ENCODE measurements at regions not wholly inside any gene's neighbourhood (a gene's known extent, or its start where the extent isn't known, plus 50 kb on each side); places are given as distances from the start of the nearest gene placed in this dataset.

DNA sequence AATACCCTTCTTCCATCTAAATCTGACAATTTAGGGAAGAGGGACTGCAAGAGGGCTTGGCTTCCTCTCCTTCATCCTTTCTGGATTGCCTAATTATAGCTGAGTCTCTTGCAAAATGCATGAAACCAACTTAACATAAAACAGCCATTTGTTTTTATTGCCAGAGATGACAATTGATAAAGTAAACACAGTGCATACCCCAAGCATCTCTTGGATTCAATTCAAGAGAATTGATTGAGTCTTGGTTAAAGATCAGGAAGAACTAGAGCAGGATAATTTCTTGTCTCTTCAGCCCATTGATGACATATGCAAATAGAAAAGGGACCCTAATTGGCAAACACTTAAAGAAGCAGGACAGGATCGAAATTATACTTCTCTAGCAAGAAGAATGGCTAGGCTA, 617.1 kb upstream of the PTBP2 start:
- WGBS (ENCODE audit: insufficient coverage): 55% methylated on average over 1 of the region's 1 CpG
- DNase-seq: no peak

DNA sequence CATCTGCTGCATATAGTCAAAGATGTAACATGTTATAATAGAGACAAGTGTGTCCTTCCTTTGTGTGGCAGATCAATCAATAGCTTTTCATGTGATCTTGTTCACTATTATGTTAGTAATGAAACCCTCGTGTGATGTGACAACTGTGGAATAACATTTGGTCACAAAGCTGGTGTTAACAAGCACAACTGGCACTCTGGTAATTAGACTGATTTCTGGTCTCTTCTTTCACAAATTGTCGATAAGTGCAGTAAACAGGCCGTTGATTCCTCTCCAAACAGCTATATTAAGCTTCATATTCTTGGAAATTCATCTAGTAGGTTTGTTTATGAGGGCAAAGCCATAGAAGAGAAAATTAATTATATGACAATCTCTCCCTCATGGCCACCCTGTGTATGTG, 616.7 kb upstream of the PTBP2 start:
- Mint-ChIP-seq H3K4me3 (no peak overlapping the region), H3K4me1 (no peaks in the 10 kb centered on the region), H3K9me3 (peaks cover 13 to 26% of the 10 kb centered on the region in 2 donors), H3K36me3 (no peaks in the 10 kb centered on the region), H3K27ac (no peak overlapping the region), H3K27me3 (ENCODE audit: low read depth in 2 of 2) (no peaks in the 10 kb centered on the region)
- ATAC-seq (no peak), DNase-seq (no peak)
- H3K27me3 ChIP-seq (ENCODE audit: control insufficient read depth, insufficient read depth, low read length): no peaks in the 10 kb centered on the region
- H3K36me3 ChIP-seq (ENCODE audit: control insufficient read depth, insufficient read depth, low read length): no peaks in the 10 kb centered on the region
- no peak overlapping the region for H3K4me3 ChIP-seq (ENCODE audit: low read length)
- TF ChIP-seq, protein P1, sequence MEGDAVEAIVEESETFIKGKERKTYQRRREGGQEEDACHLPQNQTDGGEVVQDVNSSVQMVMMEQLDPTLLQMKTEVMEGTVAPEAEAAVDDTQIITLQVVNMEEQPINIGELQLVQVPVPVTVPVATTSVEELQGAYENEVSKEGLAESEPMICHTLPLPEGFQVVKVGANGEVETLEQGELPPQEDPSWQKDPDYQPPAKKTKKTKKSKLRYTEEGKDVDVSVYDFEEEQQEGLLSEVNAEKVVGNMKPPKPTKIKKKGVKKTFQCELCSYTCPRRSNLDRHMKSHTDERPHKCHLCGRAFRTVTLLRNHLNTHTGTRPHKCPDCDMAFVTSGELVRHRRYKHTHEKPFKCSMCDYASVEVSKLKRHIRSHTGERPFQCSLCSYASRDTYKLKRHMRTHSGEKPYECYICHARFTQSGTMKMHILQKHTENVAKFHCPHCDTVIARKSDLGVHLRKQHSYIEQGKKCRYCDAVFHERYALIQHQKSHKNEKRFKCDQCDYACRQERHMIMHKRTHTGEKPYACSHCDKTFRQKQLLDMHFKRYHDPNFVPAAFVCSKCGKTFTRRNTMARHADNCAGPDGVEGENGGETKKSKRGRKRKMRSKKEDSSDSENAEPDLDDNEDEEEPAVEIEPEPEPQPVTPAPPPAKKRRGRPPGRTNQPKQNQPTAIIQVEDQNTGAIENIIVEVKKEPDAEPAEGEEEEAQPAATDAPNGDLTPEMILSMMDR (IDR thresholded peaks at IDR 0.05): no peak
- WGBS (ENCODE audit: insufficient coverage): 50% methylated on average over 3 of the region's 3 CpGs
- intact Hi-C loops (cut with micrococcal nuclease): no loop called here
- H3K9me3 ChIP-seq (ENCODE audit: control insufficient read depth, insufficient read depth, low read length): no peaks in the 10 kb centered on the region
- H3K4me1 ChIP-seq (ENCODE audit: control insufficient read depth, insufficient read depth, low read length): no peaks in the 10 kb centered on the region
- H3K27ac ChIP-seq (ENCODE audit: low read length): no peak overlapping the region

More for the DNA sequence above, 617.1 kb upstream of the PTBP2 start:
- Histone ChIP-seq H3K27ac (ENCODE audit: low read length) (no peak overlapping the region), H3K4me1 (ENCODE audit: control insufficient read depth, insufficient read depth, low read length) (no peaks in the 10 kb centered on the region), H3K27me3 (ENCODE audit: control insufficient read depth, insufficient read depth, low read length) (no peaks in the 10 kb centered on the region), H3K4me3 (ENCODE audit: low read length) (no peak overlapping the region), H3K36me3 (ENCODE audit: control insufficient read depth, insufficient read depth, low read length) (no peaks in the 10 kb centered on the region), H3K9me3 (ENCODE audit: control insufficient read depth, insufficient read depth, low read length) (no peaks in the 10 kb centered on the region)
- H3K27ac Mint-ChIP-seq: no peak overlapping the region
- no peaks in the 10 kb centered on the region for H3K27me3 Mint-ChIP-seq (ENCODE audit: low read depth in 2 of 2)
- no peaks in the 10 kb centered on the region for H3K36me3 Mint-ChIP-seq
- ATAC-seq: no peak
- H3K9me3 Mint-ChIP-seq: peaks cover 10 to 22% of the 10 kb centered on the region in 2 donors
- no peaks in the 10 kb centered on the region for H3K4me1 Mint-ChIP-seq
- no peak overlapping the region for H3K4me3 Mint-ChIP-seq
- TF ChIP-seq, protein P1 (IDR thresholded peaks at IDR 0.05): no peak
- intact Hi-C loops (cut with micrococcal nuclease): no loop called here

DNA sequence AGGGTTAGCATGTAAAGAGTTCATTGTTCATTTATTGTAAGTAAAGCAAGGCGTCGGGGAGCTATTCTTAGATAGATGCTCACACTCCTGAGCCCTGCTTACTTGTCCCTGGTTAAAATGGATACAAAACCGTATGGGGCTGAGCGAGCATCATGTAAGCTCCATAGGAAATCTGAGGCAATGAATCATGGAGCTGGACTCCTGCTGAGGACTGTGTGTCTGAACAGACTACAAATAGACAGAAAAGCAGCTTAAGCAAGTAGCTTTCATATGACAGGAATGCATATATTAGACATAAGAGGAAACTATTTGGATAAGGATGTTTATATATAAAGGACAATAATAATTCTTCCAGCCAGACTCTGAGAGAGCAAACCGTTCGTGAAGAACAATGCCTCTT, 604.9 kb upstream of the PTBP2 start:
- Mint-ChIP-seq H3K4me1 (no peaks in the 10 kb centered on the region), H3K9me3 (peaks cover 13 to 14% of the 10 kb centered on the region in 2 donors), H3K27ac (no peak overlapping the region), H3K27me3 (ENCODE audit: low read depth in 2 of 2) (no peaks in the 10 kb centered on the region), H3K36me3 (no peaks in the 10 kb centered on the region), H3K4me3 (no peak overlapping the region)
- Histone ChIP-seq H3K4me3 (ENCODE audit: low read length) (no peak overlapping the region), H3K27ac (ENCODE audit: low read length) (no peak overlapping the region), H3K4me1 (ENCODE audit: control insufficient read depth, insufficient read depth, low read length) (no peaks in the 10 kb centered on the region), H3K36me3 (ENCODE audit: control insufficient read depth, insufficient read depth, low read length) (no peaks in the 10 kb centered on the region), H3K9me3 (ENCODE audit: control insufficient read depth, insufficient read depth, low read length) (no peaks in the 10 kb centered on the region), H3K27me3 (ENCODE audit: control insufficient read depth, insufficient read depth, low read length) (no peaks in the 10 kb centered on the region)
- intact Hi-C loops (cut with micrococcal nuclease): no loop called here
- WGBS (ENCODE audit: insufficient coverage): 84% methylated on average over 6 of the region's 6 CpGs
- DNase-seq (no peak), ATAC-seq (no peak)
- TF ChIP-seq, protein P1 (IDR thresholded peaks at IDR 0.05): no peak

DNA sequence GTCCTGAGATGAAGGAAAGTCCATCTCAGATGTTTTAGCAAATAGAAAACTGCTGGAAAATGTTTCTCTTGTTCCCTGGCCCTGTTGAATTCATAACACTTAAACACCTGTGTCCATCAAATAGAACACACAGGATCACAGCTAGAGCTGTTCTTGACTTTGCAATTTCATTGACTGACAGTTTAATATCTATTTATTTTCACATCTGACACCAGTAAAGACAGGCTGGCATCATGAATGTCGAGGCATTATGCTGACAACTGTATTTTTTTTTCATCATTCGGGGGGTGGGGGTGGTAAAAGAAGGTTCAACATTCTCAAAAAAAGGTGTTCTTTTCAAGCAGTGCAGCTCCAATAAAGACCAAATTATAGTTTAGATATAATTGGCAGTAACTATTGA, 591.2 kb upstream of the PTBP2 start:
- Histone ChIP-seq H3K4me3 (ENCODE audit: low read length) (no peak overlapping the region), H3K27ac (ENCODE audit: low read length) (no peak overlapping the region), H3K27me3 (ENCODE audit: control insufficient read depth, insufficient read depth, low read length) (no peaks in the 10 kb centered on the region), H3K9me3 (ENCODE audit: control insufficient read depth, insufficient read depth, low read length) (no peaks in the 10 kb centered on the region), H3K36me3 (ENCODE audit: control insufficient read depth, insufficient read depth, low read length) (no peaks in the 10 kb centered on the region), H3K4me1 (ENCODE audit: control insufficient read depth, insufficient read depth, low read length) (no peaks in the 10 kb centered on the region)
- TF ChIP-seq, protein P1 (IDR thresholded peaks at IDR 0.05): no peak
- intact Hi-C loops (cut with micrococcal nuclease): no loop called here
- Mint-ChIP-seq H3K9me3 (peaks cover 6 to 9% of the 10 kb centered on the region in 2 donors), H3K4me3 (no peak overlapping the region), H3K4me1 (no peaks in the 10 kb centered on the region), H3K36me3 (peaks cover 8% of the 10 kb centered on the region), H3K27me3 (ENCODE audit: low read depth in 2 of 2) (no peaks in the 10 kb centered on the region), H3K27ac (no peak overlapping the region)
- ATAC-seq (no peak), DNase-seq (no peak)
- no CpG with 5 or more reads among the region's 2 CpGs for WGBS (ENCODE audit: insufficient coverage)
